BLaER1 treated with 17β-estradiol and CSF1 and Interleukin-3, amounts not matched to agents 10 nM and 100 nM (cell line): ENCODE measurements at regions not wholly inside any gene's neighbourhood (a gene's known extent, or its start where the extent isn't known, plus 50 kb on each side); places are given as distances from the start of the nearest gene placed in this dataset.
"Not testable (repeated sequence)": the region's sequence is repeated elsewhere in the genome, so short reads cannot be mapped to it uniquely, and the experiment has no call there.

ENCODE experiments used
- H3K27ac ChIP-seq, 11 experiments: shearing (Covaris generic); formaldehyde crosslinking; 2 replicates each; pipeline ENCODE4 v1.8.1; 2022
- H3K27me3 ChIP-seq, 11 experiments: shearing (Covaris generic); formaldehyde crosslinking; 2 replicates each; pipeline ENCODE4 v1.8.1; 2022
- H3K36me3 ChIP-seq, 11 experiments: shearing (Covaris generic); formaldehyde crosslinking; 2 replicates each; pipeline ENCODE4 v1.8.1; 2022
- H3K4me1 ChIP-seq, 10 experiments: shearing (Covaris generic); formaldehyde crosslinking; 2 replicates each; pipeline ENCODE4 v1.8.1; 2022
- H3K4me2 ChIP-seq, 11 experiments: shearing (Covaris generic); formaldehyde crosslinking; 2 replicates each; pipeline ENCODE4 v1.8.1; 2022
- H3K4me3 ChIP-seq, 10 experiments: shearing (Covaris generic); formaldehyde crosslinking; 2 replicates each; pipeline ENCODE4 v1.8.1; 2022
- H3K9ac ChIP-seq, 11 experiments: shearing (Covaris generic); formaldehyde crosslinking; 2 replicates each; pipeline ENCODE4 v1.8.1; 2022
- H3K9me3 ChIP-seq, 11 experiments: shearing (Covaris generic); formaldehyde crosslinking; replicated peaks in 1 of 11; 2 replicates each; pipeline ENCODE4 v1.8.1; 2022
- H4K20me1 ChIP-seq, 11 experiments: shearing (Covaris generic); formaldehyde crosslinking; 2 replicates each; pipeline ENCODE4 v1.8.1; 2022
- Cebpa-rat ChIP-seq, 11 experiments: shearing (Covaris generic); IDR thresholded peaks; 2 replicates each; pipeline ENCODE4 v1.8.1; 2022

DNA sequence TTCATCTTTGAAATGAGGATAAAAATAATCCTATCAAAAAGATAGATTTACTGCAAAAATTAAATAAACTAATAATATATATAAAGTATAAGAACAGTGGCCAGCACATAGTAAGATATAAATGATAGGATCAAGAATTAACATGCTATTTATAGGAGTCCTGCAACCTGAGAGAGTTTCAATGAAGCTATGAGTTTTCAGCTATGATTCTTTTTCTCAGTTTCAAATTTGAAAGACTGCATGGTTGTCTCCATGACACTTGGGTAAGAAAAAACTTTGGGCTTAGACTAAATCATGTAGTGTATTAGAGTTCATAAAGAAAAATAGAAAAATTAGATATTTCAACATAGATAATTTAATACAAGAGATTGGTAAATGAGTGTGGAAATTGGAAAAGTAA, 817.8 kb upstream of the KIF2B start:
- H3K4me2 ChIP-seq, result no peak overlapping the region
- H4K20me1 ChIP-seq, result no peaks in the 10 kb centered on the region
- no peak overlapping the region for H3K9ac ChIP-seq
- no peaks in the 10 kb centered on the region for H3K36me3 ChIP-seq
- H3K4me3 ChIP-seq, result no peak overlapping the region
- H3K9me3 ChIP-seq, result no peaks in the 10 kb centered on the region
- no peaks in the 10 kb centered on the region for H3K27me3 ChIP-seq
- TF ChIP-seq Cebpa-rat (IDR thresholded peaks at IDR 0.05), result no peak
- H3K27ac ChIP-seq, result no peak overlapping the region
- H3K4me1 ChIP-seq, result no peaks in the 10 kb centered on the region

DNA sequence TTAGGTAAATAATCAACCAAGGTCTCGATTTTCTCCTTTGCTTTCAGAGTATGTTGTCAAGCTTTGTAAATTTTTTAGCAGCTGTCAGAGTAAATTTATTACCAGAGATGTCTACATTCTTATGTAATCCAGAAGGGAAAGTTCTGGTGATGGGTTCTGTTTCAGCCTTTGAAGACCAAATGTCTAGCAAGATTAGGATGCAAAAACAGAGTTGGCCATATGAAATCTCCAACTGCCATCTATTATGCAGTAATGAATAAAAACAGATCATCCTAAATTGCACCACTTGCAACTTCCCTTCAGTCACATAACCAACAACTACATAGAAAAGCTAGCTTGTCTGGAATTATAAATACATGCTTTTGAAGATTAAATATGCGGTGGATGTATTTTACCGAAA, 826.8 kb upstream of the KIF2B start:
- no peaks in the 10 kb centered on the region for H4K20me1 ChIP-seq
- H3K9ac ChIP-seq, result no peak overlapping the region
- TF ChIP-seq Cebpa-rat (IDR thresholded peaks at IDR 0.05), result no peak
- H3K4me3 ChIP-seq, result no peak overlapping the region
- H3K4me2 ChIP-seq, result no peak overlapping the region
- H3K27ac ChIP-seq, result no peak overlapping the region
- no peaks in the 10 kb centered on the region for H3K9me3 ChIP-seq
- H3K27me3 ChIP-seq, result no peaks in the 10 kb centered on the region
- no peaks in the 10 kb centered on the region for H3K4me1 ChIP-seq
- H3K36me3 ChIP-seq, result no peaks in the 10 kb centered on the region

DNA sequence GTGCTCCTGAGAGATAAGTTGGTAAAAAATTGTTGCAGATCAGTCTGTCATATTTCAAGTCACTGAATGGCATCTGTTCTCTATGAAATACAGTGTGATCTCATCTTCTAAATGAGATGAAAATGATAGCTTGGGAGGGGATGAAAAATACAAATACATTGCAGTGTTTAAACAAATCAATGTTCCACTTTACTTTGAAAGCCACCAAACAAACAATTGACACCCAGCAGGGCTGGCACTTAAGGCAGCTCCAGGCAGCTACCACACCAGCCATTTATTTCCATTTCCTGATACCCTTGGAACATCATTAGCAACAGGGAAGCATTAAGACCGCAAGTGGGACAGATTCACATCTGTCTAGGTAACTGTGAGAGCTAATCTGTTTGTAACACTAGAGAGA, 827.6 kb upstream of the KIF2B start:
- TF ChIP-seq Cebpa-rat (IDR thresholded peaks at IDR 0.05), result no peak
- no peak overlapping the region for H3K27ac ChIP-seq

DNA sequence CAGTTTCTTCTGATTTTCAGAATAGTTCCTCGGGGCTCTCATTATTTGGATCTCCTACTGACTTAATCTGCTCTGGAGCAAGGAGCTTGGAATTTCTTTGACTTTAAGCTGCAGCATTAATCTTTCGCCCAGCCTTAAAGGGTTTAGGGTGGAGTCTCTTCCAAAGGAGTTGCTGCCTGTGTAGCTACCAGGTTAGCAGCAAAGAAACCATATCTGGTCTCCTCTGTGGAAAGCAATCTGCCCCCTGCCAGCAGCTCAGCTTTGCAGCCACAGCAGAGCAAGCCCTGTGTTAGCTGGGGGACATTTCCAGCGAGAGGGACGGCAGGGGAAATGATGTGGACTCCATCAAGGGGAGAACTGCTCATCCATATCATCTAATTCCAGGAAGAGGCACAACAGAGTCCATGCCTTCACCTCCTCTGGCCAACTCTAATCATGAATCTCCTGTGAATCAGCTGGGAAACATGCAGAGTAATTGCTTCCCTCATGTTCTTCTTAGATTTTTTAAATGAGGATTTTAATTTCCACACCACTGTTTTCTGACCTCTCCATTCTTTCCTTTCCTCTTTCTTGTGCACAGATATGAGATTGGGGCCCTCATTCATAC, 827.6 kb upstream of the CA10 start:
- Histone ChIP-seq H3K27ac (no peak overlapping the region), H3K9me3 (no peaks in the 10 kb centered on the region), H3K4me1 (peaks cover 0 to 34% (median 0%) of the 10 kb centered on the region in 10 experiments; a peak in 3 of 20 replicates), H3K27me3 (no peaks in the 10 kb centered on the region), H3K4me3 (no peak overlapping the region), H3K36me3 (no peaks in the 10 kb centered on the region), H3K4me2 (no peak overlapping the region), H4K20me1 (no peaks in the 10 kb centered on the region), H3K9ac (no peak overlapping the region)
- no peak for TF ChIP-seq Cebpa-rat (IDR thresholded peaks at IDR 0.05)

More for the DNA sequence above, 827.6 kb upstream of the KIF2B start:
- Histone ChIP-seq H3K4me2 (no peak overlapping the region), H3K4me3 (no peak overlapping the region), H3K27me3 (no peaks in the 10 kb centered on the region), H3K4me1 (no peaks in the 10 kb centered on the region), H3K9me3 (no peaks in the 10 kb centered on the region), H3K9ac (no peak overlapping the region), H4K20me1 (no peaks in the 10 kb centered on the region), H3K36me3 (no peaks in the 10 kb centered on the region)

DNA sequence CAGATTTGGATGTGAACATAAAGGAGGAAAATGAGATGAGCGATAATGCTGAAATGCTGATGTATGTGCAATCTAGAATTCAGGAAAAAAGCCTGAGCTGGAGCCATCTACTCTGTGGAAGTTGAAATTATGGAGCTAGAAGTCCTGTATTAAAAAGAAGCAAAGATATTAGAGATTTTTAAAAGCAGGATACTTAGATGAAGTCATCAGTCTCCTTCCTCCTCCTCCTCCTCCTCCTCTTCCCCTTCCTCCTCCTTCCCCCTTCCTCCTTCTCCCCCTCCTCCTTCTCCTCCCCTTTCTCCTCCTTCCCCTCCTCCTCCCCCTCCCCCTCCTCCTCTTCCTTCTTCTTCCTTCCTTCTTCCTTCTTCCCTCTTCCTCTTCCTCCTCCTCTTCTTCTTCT, 823.8 kb upstream of the CA10 start:
- Histone ChIP-seq H3K4me3 (no peak overlapping the region), H3K27me3 (no peaks in the 10 kb centered on the region), H3K9me3 (no peaks in the 10 kb centered on the region), H3K9ac (no peak overlapping the region), H3K27ac (no peak overlapping the region), H3K4me1 (peaks cover 0 to 26% (median 0%) of the 10 kb centered on the region in 10 experiments; a peak in 1 of 20 replicates), H4K20me1 (no peaks in the 10 kb centered on the region), H3K4me2 (no peak overlapping the region), H3K36me3 (no peaks in the 10 kb centered on the region)
- no peak for TF ChIP-seq Cebpa-rat (IDR thresholded peaks at IDR 0.05)

DNA sequence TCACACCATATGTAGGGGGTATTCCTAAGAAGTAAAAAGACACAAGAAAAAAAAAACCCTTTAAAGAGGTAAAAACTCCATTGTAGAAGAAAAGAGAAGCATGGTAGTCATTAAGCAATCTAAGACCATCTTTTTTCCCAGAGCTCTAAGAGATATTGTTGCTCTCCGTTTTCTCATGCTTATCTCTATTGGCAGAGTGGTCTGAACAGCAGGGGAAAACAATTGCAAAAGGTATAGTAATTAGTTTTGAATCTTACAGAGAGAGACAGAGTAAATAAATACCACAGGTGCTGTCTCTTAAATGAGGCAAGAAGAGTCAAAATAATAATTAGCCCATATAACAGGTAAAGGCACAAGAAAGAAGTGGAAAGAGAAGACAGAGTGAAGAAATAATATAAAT, 821.4 kb upstream of the CA10 start:
- H3K9ac ChIP-seq, result no peak overlapping the region

DNA sequence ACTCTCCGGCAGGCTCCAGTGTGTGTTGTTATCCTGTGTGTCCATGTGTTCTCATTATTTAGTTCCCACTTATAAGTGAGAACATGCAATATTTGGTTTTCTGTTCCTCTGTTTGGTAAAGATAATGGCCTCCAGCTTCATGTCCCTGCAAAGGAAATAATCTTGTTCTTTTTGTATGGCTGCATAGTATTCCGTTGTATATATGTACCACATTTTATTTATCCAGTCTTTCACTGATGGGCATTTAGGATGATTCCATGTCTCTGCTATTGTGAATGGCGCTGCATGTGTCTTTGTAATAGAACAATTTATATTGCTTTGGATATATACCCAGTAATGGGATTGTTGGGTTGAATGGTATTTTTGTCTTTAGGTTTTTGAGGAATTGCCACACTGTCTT, 807.3 kb upstream of the CA10 start:
- H3K4me1 ChIP-seq, result no peaks in the 10 kb centered on the region
- H4K20me1 ChIP-seq, result no peaks in the 10 kb centered on the region
- H3K4me2 ChIP-seq, result no peak overlapping the region
- H3K4me3 ChIP-seq, result no peak overlapping the region
- H3K27ac ChIP-seq, result no peak overlapping the region
- no peak overlapping the region for H3K9ac ChIP-seq
- no peaks in the 10 kb centered on the region for H3K36me3 ChIP-seq
- no peaks in the 10 kb centered on the region for H3K9me3 ChIP-seq
- H3K27me3 ChIP-seq, result no peaks in the 10 kb centered on the region
- TF ChIP-seq Cebpa-rat (IDR thresholded peaks at IDR 0.05), result no peak

More for the DNA sequence above, 821.4 kb upstream of the CA10 start:
- no peaks in the 10 kb centered on the region for H3K27me3 ChIP-seq
- H3K36me3 ChIP-seq, result no peaks in the 10 kb centered on the region
- no peak overlapping the region for H3K27ac ChIP-seq
- H4K20me1 ChIP-seq, result no peaks in the 10 kb centered on the region
- no peaks in the 10 kb centered on the region for H3K9me3 ChIP-seq
- no peak overlapping the region for H3K4me2 ChIP-seq
- H3K4me1 ChIP-seq, result peaks cover 0 to 13% (median 0%) of the 10 kb centered on the region in 10 experiments; a peak in 1 of 20 replicates
- TF ChIP-seq Cebpa-rat (IDR thresholded peaks at IDR 0.05), result no peak
- no peak overlapping the region for H3K4me3 ChIP-seq

DNA sequence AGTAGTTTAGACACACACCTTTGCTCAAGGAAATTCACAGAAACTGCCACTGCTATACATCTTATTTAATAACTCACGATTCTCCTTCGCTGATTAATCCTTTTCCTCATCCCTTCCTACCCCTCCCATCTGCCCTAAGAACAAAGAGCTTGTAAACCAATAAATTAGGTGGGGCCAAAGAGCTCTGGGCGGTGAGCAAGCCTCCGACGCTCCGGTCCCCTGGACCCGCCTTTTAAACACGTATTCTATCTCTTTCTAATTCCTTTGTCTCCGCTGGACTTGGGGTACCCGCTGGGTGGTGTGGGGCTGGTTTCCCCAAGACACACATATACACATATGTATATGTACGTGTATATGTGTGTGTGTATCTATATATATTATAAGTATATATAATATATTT, 803.2 kb upstream of the CA10 start:
- not testable (repeated sequence) for H3K36me3 ChIP-seq, H3K27me3 ChIP-seq, H3K9me3 ChIP-seq, H3K4me2 ChIP-seq, H3K4me3 ChIP-seq, H4K20me1 ChIP-seq, H3K27ac ChIP-seq, H3K4me1 ChIP-seq, H3K9ac ChIP-seq

DNA sequence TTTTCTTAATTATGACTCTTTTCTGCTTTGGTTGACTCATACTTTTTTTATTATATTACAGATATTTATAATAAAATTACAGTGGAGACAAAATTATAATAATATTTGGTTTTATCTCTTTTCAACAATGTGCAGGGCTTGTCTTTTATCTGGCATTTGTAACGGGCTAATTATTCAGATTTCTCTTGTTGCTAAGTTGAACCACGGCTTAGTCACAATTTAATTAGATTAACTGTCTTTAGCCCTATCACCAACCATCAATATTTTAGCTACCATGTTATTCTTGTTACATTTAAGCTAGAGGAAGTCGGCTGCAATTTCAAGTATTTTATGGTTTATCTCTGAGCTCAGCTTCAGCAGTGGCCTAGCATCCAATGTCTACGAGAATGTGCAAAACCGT, 798.9 kb upstream of the CA10 start:
- Histone ChIP-seq H3K9me3 (no peaks in the 10 kb centered on the region), H3K27me3 (no peaks in the 10 kb centered on the region), H3K9ac (no peak overlapping the region), H3K27ac (no peak overlapping the region), H3K4me3 (no peak overlapping the region), H3K4me1 (no peaks in the 10 kb centered on the region), H3K4me2 (no peak overlapping the region), H4K20me1 (no peaks in the 10 kb centered on the region), H3K36me3 (no peaks in the 10 kb centered on the region)
- TF ChIP-seq Cebpa-rat (IDR thresholded peaks at IDR 0.05), result no peak

DNA sequence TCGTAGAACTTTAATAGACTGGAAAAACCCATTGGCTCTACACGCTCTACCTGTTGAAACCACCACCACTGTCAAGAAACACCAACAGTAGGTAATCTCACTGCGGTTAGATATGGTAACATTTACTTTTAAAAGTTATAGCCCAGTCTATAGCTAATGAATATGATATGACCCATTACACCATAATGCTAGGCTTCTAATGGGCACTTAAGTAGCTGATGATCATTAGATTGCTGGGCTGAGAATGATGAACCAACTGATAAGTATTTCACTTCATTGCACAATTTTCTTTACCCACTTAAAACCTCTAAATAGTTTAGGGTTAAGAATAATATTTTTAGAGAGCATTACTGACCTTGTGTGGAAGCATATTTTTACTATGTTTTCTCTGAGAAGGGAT, 788.9 kb upstream of the CA10 start:
- no peak for TF ChIP-seq Cebpa-rat (IDR thresholded peaks at IDR 0.05)
- no peak overlapping the region for H3K27ac ChIP-seq
- H3K4me1 ChIP-seq, result no peaks in the 10 kb centered on the region
- H3K4me2 ChIP-seq, result no peak overlapping the region
- no peak overlapping the region for H3K4me3 ChIP-seq
- H3K9me3 ChIP-seq, result no peaks in the 10 kb centered on the region
- no peaks in the 10 kb centered on the region for H3K27me3 ChIP-seq
- H4K20me1 ChIP-seq, result no peaks in the 10 kb centered on the region
- no peaks in the 10 kb centered on the region for H3K36me3 ChIP-seq
- no peak overlapping the region for H3K9ac ChIP-seq
